Stomach (tissue), 4 donors: ENCODE measurements at regions not wholly inside any gene's neighbourhood (a gene's known extent, or its start where the extent isn't known, plus 50 kb on each side); places are given as distances from the start of the nearest gene placed in this dataset.

Source experiments
- CTCF ChIP-seq, 7 experiments: fragments of 450-650 bp in 4 of 7; fragments of 200-600 bp in 3 of 7; sonication (generic) in 3 of 7; IDR thresholded peaks; one replicate each; pipeline ENCODE4 v1.5.1; 2016 to 2019; ENCODE audit warnings: antibody characterized with exemption in 7 of 7, control low read depth in 2 of 7, mild to moderate bottlenecking in 1 of 7
- EP300 ChIP-seq: sonication (generic); formaldehyde crosslinking; IDR thresholded peaks from one replicate; pipeline ENCODE4 v1.6.1; 2017; ENCODE audit warnings: antibody characterized with exemption

- no peak for TF ChIP-seq CTCF (IDR thresholded peaks at IDR 0.05)
- TF ChIP-seq EP300, result no peak
Observed at GRCh38 chr6:27854421-27854820, 57.8 kb downstream of the OR2B2 start.
